GM12878 (cell line): ENCODE measurements at regions not wholly inside any gene's neighbourhood (a gene's known extent, or its start where the extent isn't known, plus 50 kb on each side); places are given as distances from the start of the nearest gene placed in this dataset.

Experiments used
- ATAC-seq: fragments of 200-7000 bp; cut with Tn5 transposase; 3 replicates; pipeline ENCODE4 v1.9.1; 2020; ENCODE audit warnings: mild to moderate bottlenecking, moderate library complexity
- BruUV-seq: library from RNA; stranded (reverse); fragments of 400-500 nt; replicated peaks from 2 replicates; lab custom pipeline; 2021; lab: Mats Ljungman, UMichigan
- CTCF ChIA-PET: fragments of 300-600 bp; sonication (Branson Sonifier 250); formaldehyde crosslinking; extraction: SDS; loops from one replicate; lab custom pipeline; 2021; ENCODE audit warnings: inconsistent platforms; lab: Yijun Ruan, JAX
- POLR2A ChIA-PET: fragments of 350-600 bp; formaldehyde crosslinking; extraction: SDS; loops from one replicate; lab custom pipeline; 2021; ENCODE audit warnings: inconsistent platforms; lab: Charles Lee
- RAD21 ChIA-PET: fragments of 300-600 bp; sonication (Branson Sonifier 250); formaldehyde crosslinking; loops from one replicate; lab custom pipeline; 2023; ENCODE audit warnings: antibody characterized with exemption; ENCODE audit not compliant: unreplicated experiment; lab: Charles Lee
- SMC1A ChIA-PET: fragments of 300-600 bp; sonication (Branson Sonifier 250); formaldehyde crosslinking; loops from one replicate; lab custom pipeline; 2023; ENCODE audit not compliant: unreplicated experiment, uncharacterized antibody; lab: Charles Lee
- DNase-seq: peaks from one replicate; pipeline ENCODE4 v3.0.0-alpha.2; 2011; ENCODE audit warnings: low read depth, low spot score
- FAIRE-seq: peaks from 3 replicates; lab custom pipeline; 2011; peaks lifted over from hg19 to GRCh38; lab: Jason Lieb, UNC
- H2AFZ ChIP-seq: 2 replicates; pipeline ENCODE4 v1.6.0; 2011; ENCODE audit warnings: low read depth, low read length, control low read depth; ENCODE audit not compliant: control insufficient read depth
- H3K27ac ChIP-seq: 2 replicates; pipeline ENCODE4 v1.5.1; 2011; ENCODE audit warnings: control low read depth; ENCODE audit not compliant: control insufficient read depth, insufficient read depth
- H3K27me3 ChIP-seq, 2 experiments: replicated peaks in 1 of 2; 2 replicates each; pipeline versions ENCODE4 v1.6.0 to v1.6.1; 2011; ENCODE audit warnings: low read length in 1 of 2; ENCODE audit not compliant: control insufficient read depth in 2 of 2, insufficient read depth in 2 of 2
- H3K36me3 ChIP-seq, 2 experiments: 2 replicates each; pipeline ENCODE4 v1.5.1; 2011; ENCODE audit warnings: low read length in 1 of 2; ENCODE audit not compliant: control insufficient read depth in 2 of 2, insufficient read depth in 2 of 2
- H3K4me1 ChIP-seq: 2 replicates; pipeline ENCODE4 v1.6.1; 2011; ENCODE audit warnings: mild to moderate bottlenecking, low read length, moderate library complexity, mixed read lengths; ENCODE audit not compliant: control insufficient read depth, insufficient read depth
- H3K4me2 ChIP-seq: 2 replicates; pipeline ENCODE4 v1.6.0; 2011; ENCODE audit warnings: control low read depth; ENCODE audit not compliant: control insufficient read depth, insufficient read depth
- H3K4me3 ChIP-seq: fragments of 200-600 bp; sonication (generic); 2 replicates; pipeline ENCODE4 v1.5.1; 2016
- H3K79me2 ChIP-seq: 2 replicates; pipeline ENCODE4 v1.6.0; 2011; ENCODE audit warnings: low read length; ENCODE audit not compliant: control insufficient read depth, insufficient read depth
- H3K9ac ChIP-seq: 2 replicates; pipeline ENCODE4 v1.8.0; 2011; ENCODE audit warnings: low read length, control low read depth, mixed read lengths; ENCODE audit not compliant: control insufficient read depth, insufficient read depth
- H3K9me3 ChIP-seq: replicated peaks from 3 replicates; pipeline ENCODE4 v1.5.1; 2011; ENCODE audit warnings: mild to moderate bottlenecking, low read length; ENCODE audit not compliant: control insufficient read depth, insufficient read depth
- H4K20me1 ChIP-seq: 2 replicates; pipeline ENCODE4 v1.6.0; 2011; ENCODE audit not compliant: control insufficient read depth, insufficient read depth
- CHD2 ChIP-seq: IDR thresholded peaks from 2 replicates; pipeline ENCODE4 v1.6.1; 2011; ENCODE audit warnings: low read depth, low read length, improper control_type of control experiment, borderline replicate concordance
- GABPA ChIP-seq: IDR thresholded peaks from 2 replicates; pipeline ENCODE4 v1.6.1; 2014; ENCODE audit warnings: antibody characterized with exemption, low read depth, mild to moderate bottlenecking, inconsistent platforms
- GATAD2B ChIP-seq: fragments of 450-650 bp; conservative IDR thresholded peaks from 2 replicates; pipeline ENCODE4 v1.6.1; 2017; ENCODE audit warnings: low read depth, mild to moderate bottlenecking, moderate library complexity
- HDAC2 ChIP-seq: fragments of 200-600 bp; sonication (generic); IDR thresholded peaks from 2 replicates; pipeline ENCODE4 v1.6.1; 2017
- HDGF ChIP-seq: fragments of 450-650 bp; IDR thresholded peaks from 2 replicates; pipeline ENCODE4 v1.6.1; 2016; ENCODE audit warnings: antibody characterized with exemption
- KDM1A ChIP-seq: fragments of 200-600 bp; sonication (generic); IDR thresholded peaks from 2 replicates; pipeline ENCODE4 v1.6.1; 2016; ENCODE audit warnings: borderline replicate concordance
- MYC ChIP-seq: IDR thresholded peaks from 2 replicates; pipeline ENCODE4 v1.6.1; 2011; ENCODE audit warnings: mild to moderate bottlenecking, low read length, moderate library complexity, inconsistent platforms; ENCODE audit not compliant: insufficient read depth, insufficient replicate concordance, insufficient read length, severe bottlenecking
- NBN ChIP-seq: fragments of 450-650 bp; IDR thresholded peaks from 2 replicates; pipeline ENCODE4 v1.6.1; 2016
- POLR2AphosphoS5 ChIP-seq: IDR thresholded peaks from 2 replicates; pipeline ENCODE4 v1.6.1; 2011; ENCODE audit warnings: mild to moderate bottlenecking, low read length, inconsistent platforms
- RAD21 ChIP-seq: IDR thresholded peaks from 2 replicates; pipeline ENCODE4 v1.6.1; 2011; ENCODE audit warnings: mild to moderate bottlenecking, low read depth, low read length, moderate library complexity; ENCODE audit not compliant: insufficient read depth
- RAD51 ChIP-seq: fragments of 450-650 bp; IDR thresholded peaks from 2 replicates; pipeline ENCODE4 v1.6.1; 2016; ENCODE audit warnings: moderate library complexity, mild to moderate bottlenecking, inconsistent platforms
- RBBP5 ChIP-seq: fragments of 200-600 bp; sonication (generic); conservative IDR thresholded peaks from 2 replicates; pipeline ENCODE4 v1.6.1; 2016
- SP1 ChIP-seq: IDR thresholded peaks from one replicate; pipeline ENCODE4 v1.6.1; 2011; ENCODE audit warnings: low read depth, low read length
- TCF7 ChIP-seq: IDR thresholded peaks from 2 replicates; pipeline ENCODE4 v1.6.1; 2014; ENCODE audit warnings: antibody characterized with exemption, borderline replicate concordance
- ZZZ3 ChIP-seq: IDR thresholded peaks from 2 replicates; pipeline ENCODE4 v1.6.1; 2011; ENCODE audit warnings: low read depth; ENCODE audit not compliant: control insufficient read depth, insufficient read length
- WGBS: methylation state at CpG from one replicate; pipeline ENCODE4 v1.1.6; 2016; ENCODE audit warnings: low lambda C conversion rate; ENCODE audit not compliant: insufficient replicate concordance, insufficient coverage; ENCODE audit errors: missing lambda C conversion rate; 5-methylcytosine and 5-hydroxymethylcytosine counted together
- in situ Hi-C: fragments of 300-500 bp; cut with MboI; formaldehyde crosslinking; loops from 9 replicates; pipeline ENCODE4 v1.14.3; 2018; ENCODE audit warnings: mixed read lengths
- intact Hi-C: fragments of 100-400 bp; cut with micrococcal nuclease; formaldehyde crosslinking; loops from one replicate; pipeline ENCODE4 v1.14.2; 2022; ENCODE audit not compliant: unreplicated experiment
- TF ChIP-seq, protein P1 (sequence below): IDR thresholded peaks from 2 replicates; pipeline ENCODE4 v1.6.1; 2011; ENCODE audit warnings: borderline replicate concordance, low read depth, mild to moderate bottlenecking, moderate library complexity, mixed read lengths, low read length; ENCODE audit not compliant: insufficient read depth; ENCODE audit errors: extremely low read length
- TF ChIP-seq, protein P2 (sequence below): IDR thresholded peaks from 2 replicates; pipeline ENCODE4 v1.6.1; 2012; ENCODE audit warnings: low read depth, low read length, improper control_type of control experiment
- TF ChIP-seq, protein P3 (sequence below): fragments of 450-650 bp; formaldehyde crosslinking; IDR thresholded peaks from 2 replicates; pipeline ENCODE4 v1.5.0; 2022; ENCODE audit warnings: mild to moderate bottlenecking, missing genetic modification characterization

DNA sequence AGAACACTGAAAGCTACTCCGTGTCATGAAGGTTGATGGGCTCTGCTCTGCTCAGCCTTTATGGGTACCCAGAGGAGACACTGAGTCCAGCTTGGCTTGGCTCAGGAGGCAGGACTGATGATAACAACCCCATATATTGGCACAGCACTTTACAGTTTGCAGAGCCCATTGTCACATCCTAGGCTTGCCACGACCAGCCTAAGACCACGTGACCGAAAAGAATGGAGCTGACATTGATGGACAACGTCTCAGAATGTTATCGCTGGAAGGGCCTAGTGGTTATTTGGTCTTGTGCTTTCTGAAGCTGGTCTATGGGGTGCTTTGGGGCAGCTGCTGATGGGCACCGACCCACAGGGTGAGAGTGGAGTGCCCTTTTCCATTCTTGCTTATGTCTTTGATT is 72.9 kb upstream of the RUNX3 start (continued):
- TF ChIP-seq, protein P1, sequence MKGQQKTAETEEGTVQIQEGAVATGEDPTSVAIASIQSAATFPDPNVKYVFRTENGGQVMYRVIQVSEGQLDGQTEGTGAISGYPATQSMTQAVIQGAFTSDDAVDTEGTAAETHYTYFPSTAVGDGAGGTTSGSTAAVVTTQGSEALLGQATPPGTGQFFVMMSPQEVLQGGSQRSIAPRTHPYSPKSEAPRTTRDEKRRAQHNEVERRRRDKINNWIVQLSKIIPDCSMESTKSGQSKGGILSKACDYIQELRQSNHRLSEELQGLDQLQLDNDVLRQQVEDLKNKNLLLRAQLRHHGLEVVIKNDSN = no peak
- TF ChIP-seq, protein P2, sequence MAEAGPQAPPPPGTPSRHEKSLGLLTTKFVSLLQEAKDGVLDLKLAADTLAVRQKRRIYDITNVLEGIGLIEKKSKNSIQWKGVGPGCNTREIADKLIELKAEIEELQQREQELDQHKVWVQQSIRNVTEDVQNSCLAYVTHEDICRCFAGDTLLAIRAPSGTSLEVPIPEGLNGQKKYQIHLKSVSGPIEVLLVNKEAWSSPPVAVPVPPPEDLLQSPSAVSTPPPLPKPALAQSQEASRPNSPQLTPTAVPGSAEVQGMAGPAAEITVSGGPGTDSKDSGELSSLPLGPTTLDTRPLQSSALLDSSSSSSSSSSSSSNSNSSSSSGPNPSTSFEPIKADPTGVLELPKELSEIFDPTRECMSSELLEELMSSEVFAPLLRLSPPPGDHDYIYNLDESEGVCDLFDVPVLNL = no peak
- TF ChIP-seq RBBP5 = no peak
- no peak for TF ChIP-seq HDGF
- TF ChIP-seq, all 136 proteins: peak for 0

DNA sequence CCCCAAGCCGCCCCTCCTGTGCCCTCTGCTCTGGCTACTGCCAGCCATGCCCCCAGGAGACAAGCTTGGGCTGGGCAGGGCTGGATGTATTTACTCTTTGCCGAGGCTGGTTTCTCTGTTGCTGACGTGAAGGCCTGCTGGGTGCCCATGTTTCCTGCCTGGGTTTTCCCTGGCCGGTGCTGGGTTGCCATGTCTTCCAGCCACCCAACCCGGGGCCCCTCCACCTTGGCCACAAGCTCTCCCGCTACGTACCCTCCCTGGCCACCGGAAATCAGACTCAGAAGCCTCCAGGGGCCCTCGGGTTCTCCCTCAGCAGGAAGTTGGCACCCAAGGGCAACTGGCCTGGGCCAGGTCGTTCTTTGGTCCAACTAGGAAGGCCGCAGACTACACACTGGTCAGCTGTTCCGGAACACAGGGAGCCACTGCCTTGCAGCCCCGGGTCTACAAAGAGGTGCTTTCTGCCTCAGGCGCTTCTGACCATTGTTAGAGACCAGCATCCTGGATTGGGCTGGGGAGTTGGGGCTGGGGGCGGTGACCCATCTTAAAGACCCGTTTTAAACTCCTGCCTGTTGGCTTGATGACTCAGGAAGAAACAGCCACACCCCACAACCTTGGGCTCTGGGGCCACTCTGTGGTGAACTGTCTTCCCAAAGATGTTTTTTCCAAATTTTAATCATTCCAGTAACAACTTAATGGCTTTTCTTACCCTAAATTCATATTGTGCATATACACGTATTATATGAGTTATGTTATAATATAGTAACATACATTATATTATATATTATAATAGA is 71.2 kb upstream of the RUNX3 start:
- BruUV-seq = no TSS peak
- H3K79me2 ChIP-seq = no peaks in the 10 kb centered on the region
- in situ Hi-C loops = loop anchor here (25.0 kb wide), 1 partner anchor 1414 kb away; no protein-coding TSS in a partner anchor
- no peak for DNase-seq
- FAIRE-seq = no peak
- H3K4me2 ChIP-seq = 0 out of 2 replicates have a peak overlapping the region, but pooled peaks have one; percentile 9
- no peaks in the 10 kb centered on the region for H3K27me3 ChIP-seq
- H4K20me1 ChIP-seq = no peaks in the 10 kb centered on the region
- H3K36me3 ChIP-seq = no peaks in the 10 kb centered on the region
- RAD21 ChIA-PET = no interaction called here
- no peaks in the 10 kb centered on the region for H3K9me3 ChIP-seq
- peaks cover 7% of the 10 kb centered on the region for H3K4me1 ChIP-seq
- no peak overlapping the region for H3K9ac ChIP-seq
- 20% methylated on average over 17 of the region's 17 CpGs for WGBS
- no peak overlapping the region for H3K4me3 ChIP-seq
- intact Hi-C loops = no loop called here
- peak overlapping the region; percentile 77 for H2AFZ ChIP-seq
- SMC1A ChIA-PET = no interaction called here
- ATAC-seq = no peak
- no peak overlapping the region for H3K27ac ChIP-seq
- POLR2A ChIA-PET = no interaction called here
- CTCF ChIA-PET = interaction anchor here (0.6 kb wide), 1 partner anchor 337 kb away, joined by 3 read pairs; no protein-coding TSS in a partner anchor
- TF ChIP-seq RAD51 = no peak
- no peak for TF ChIP-seq SP1
- no peak for TF ChIP-seq KDM1A
- TF ChIP-seq GABPA = no peak
- no peak for TF ChIP-seq ZZZ3
- no peak for TF ChIP-seq GATAD2B
- TF ChIP-seq HDGF = no peak
- no peak for TF ChIP-seq POLR2AphosphoS5
- TF ChIP-seq TCF7 = no peak
- TF ChIP-seq HDAC2 = no peak
- TF ChIP-seq CHD2 = no peak
- no peak for TF ChIP-seq MYC
- TF ChIP-seq RAD21 = no peak
- no peak for TF ChIP-seq NBN
- TF ChIP-seq, protein P3, sequence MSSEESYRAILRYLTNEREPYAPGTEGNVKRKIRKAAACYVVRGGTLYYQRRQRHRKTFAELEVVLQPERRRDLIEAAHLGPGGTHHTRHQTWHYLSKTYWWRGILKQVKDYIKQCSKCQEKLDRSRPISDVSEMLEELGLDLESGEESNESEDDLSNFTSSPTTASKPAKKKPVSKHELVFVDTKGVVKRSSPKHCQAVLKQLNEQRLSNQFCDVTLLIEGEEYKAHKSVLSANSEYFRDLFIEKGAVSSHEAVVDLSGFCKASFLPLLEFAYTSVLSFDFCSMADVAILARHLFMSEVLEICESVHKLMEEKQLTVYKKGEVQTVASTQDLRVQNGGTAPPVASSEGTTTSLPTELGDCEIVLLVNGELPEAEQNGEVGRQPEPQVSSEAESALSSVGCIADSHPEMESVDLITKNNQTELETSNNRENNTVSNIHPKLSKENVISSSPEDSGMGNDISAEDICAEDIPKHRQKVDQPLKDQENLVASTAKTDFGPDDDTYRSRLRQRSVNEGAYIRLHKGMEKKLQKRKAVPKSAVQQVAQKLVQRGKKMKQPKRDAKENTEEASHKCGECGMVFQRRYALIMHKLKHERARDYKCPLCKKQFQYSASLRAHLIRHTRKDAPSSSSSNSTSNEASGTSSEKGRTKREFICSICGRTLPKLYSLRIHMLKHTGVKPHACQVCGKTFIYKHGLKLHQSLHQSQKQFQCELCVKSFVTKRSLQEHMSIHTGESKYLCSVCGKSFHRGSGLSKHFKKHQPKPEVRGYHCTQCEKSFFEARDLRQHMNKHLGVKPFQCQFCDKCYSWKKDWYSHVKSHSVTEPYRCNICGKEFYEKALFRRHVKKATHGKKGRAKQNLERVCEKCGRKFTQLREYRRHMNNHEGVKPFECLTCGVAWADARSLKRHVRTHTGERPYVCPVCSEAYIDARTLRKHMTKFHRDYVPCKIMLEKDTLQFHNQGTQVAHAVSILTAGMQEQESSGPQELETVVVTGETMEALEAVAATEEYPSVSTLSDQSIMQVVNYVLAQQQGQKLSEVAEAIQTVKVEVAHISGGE (CRISPR knock-in tag) = no peak
